ENCODE measurements at regions not wholly inside any gene's neighbourhood (a gene's known extent, or its start where the extent isn't known, plus 50 kb on each side); places are given as distances from the start of the nearest gene placed in this dataset.
A peak's percentile ranks its signal among the peaks of the same experiment; 100 is the strongest.

DNA sequence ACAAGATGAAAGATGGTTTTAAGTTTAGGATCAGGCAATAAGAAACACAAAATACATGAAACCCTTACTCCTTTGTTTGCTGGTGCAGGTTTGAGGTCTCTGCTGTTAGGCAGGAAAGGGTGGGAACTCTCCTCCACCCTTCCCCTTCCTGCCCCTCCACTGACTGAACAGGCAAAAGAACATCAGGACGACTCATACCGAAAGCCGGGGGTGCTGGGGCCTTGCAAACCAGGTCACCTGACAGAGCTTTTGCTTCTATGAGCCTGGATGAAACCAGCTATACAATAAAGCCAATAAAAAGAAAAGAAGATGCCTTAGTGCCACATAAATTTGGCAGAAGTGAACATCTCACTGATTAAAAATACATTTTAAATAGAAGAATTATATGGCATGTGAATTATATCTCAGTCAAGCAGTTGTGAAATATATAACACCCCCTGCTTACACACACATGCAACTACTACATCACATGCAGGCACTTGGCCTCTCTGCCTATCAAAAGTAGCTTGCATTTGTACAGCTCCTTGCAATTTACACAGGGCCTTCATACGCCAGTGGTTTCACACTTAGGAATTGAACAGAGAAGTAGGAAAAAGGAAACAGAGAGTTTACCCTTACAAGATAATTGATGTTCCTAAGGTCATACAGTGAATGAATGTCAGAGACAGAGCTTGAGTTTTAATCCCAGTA, 215.1 kb upstream of the TRIB2 start:
- intact Hi-C loops (cut with DNase I, micrococcal nuclease): no loop called here
- TF ChIP-seq CTCF (IDR thresholded peaks at IDR 0.05): no peak
- no peaks in the 10 kb centered on the region for H3K4me1 ChIP-seq (ENCODE audit: low read depth)
- no peaks in the 10 kb centered on the region for H3K36me3 ChIP-seq (ENCODE audit: low read depth)
- ATAC-seq: peak; percentile 86
- no peak overlapping the region for H3K4me3 ChIP-seq
- H3K9me3 ChIP-seq: no peaks in the 10 kb centered on the region
- peak in 2 of 3 donors; percentile 42 to 71 for DNase-seq

GRCh38 chr2:12502759-12503158, 214.0 kb upstream of the TRIB2 start:
- H3K4me1 ChIP-seq (ENCODE audit: low read depth): no peaks in the 10 kb centered on the region
- ATAC-seq (no peak), DNase-seq (no peak)
- no peak for TF ChIP-seq CTCF (IDR thresholded peaks at IDR 0.05)
- no peak overlapping the region for H3K4me3 ChIP-seq
- intact Hi-C loops (cut with DNase I, micrococcal nuclease): no loop called here
- H3K9me3 ChIP-seq: no peaks in the 10 kb centered on the region
- H3K36me3 ChIP-seq (ENCODE audit: low read depth): no peaks in the 10 kb centered on the region

- intact Hi-C loops (cut with DNase I, micrococcal nuclease): no loop called here
- Histone ChIP-seq H3K4me3 (no peak overlapping the region), H3K36me3 (ENCODE audit: low read depth) (no peaks in the 10 kb centered on the region), H3K9me3 (no peaks in the 10 kb centered on the region), H3K4me1 (ENCODE audit: low read depth) (no peaks in the 10 kb centered on the region)
- no peak for ATAC-seq
- no peak for DNase-seq
- TF ChIP-seq CTCF (IDR thresholded peaks at IDR 0.05): no peak
Observed at GRCh38 chr2:12504443-12504842, 212.3 kb upstream of the TRIB2 start.

DNA sequence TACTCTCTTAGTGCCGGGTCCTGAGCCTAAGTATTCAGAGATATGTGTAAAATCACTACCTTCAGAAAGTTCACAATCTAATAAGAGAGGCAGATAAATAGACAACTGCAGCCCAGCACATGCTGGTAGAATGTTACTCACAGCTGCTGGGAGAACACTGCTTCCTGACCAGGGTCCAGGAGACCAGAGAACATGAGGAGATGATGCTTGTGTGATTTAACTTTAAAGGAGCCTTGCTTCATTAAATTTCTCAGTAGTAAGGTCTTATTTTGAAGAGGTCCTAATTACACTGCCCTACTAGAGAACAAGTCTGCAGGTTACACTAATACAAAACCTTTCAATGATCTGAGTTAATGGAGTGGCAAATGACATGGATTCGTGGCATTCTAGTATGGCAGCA, 209.9 kb upstream of the TRIB2 start:
- DNase-seq (no peak), ATAC-seq (no peak)
- intact Hi-C loops (cut with DNase I, micrococcal nuclease): no loop called here
- Histone ChIP-seq H3K36me3 (ENCODE audit: low read depth) (no peaks in the 10 kb centered on the region), H3K4me1 (ENCODE audit: low read depth) (no peaks in the 10 kb centered on the region), H3K9me3 (no peaks in the 10 kb centered on the region), H3K4me3 (no peak overlapping the region)
- no peak for TF ChIP-seq CTCF (IDR thresholded peaks at IDR 0.05)

GRCh38 chr2:12507295-12507694, 209.4 kb upstream of the TRIB2 start:
- intact Hi-C loops (cut with DNase I, micrococcal nuclease): no loop called here
- DNase-seq (no peak), ATAC-seq (peak; percentile 42)
- no peaks in the 10 kb centered on the region for H3K9me3 ChIP-seq
- no peaks in the 10 kb centered on the region for H3K36me3 ChIP-seq (ENCODE audit: low read depth)
- TF ChIP-seq CTCF (IDR thresholded peaks at IDR 0.05): no peak
- H3K4me3 ChIP-seq: no peak overlapping the region
- no peaks in the 10 kb centered on the region for H3K4me1 ChIP-seq (ENCODE audit: low read depth)

DNA sequence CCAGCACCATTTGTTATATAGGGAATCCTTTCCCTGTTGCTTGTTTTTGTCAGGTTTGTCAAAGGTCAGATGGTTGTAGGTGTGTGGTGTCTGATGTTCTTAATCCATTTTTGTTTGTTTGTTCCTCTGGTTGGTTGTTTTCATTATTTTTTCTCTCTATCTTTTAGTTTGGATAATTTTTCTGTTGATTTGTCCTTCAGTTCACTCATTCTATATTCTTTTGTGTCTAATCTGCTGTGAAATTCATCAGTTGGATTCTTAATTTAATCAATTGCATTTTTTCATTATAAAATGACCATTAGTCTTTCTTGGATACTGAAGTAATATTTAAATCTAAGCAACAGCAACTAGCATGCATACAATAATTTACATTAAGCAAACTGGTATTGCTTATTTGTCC, 206.7 kb upstream of the TRIB2 start:
- TF ChIP-seq CTCF (IDR thresholded peaks at IDR 0.05): no peak
- H3K36me3 ChIP-seq (ENCODE audit: low read depth): no peaks in the 10 kb centered on the region
- intact Hi-C loops (cut with DNase I, micrococcal nuclease): no loop called here
- ATAC-seq (no peak), DNase-seq (no peak)
- no peaks in the 10 kb centered on the region for H3K9me3 ChIP-seq
- no peak overlapping the region for H3K4me3 ChIP-seq
- H3K4me1 ChIP-seq (ENCODE audit: low read depth): no peaks in the 10 kb centered on the region

Measured in mucosa of descending colon (tissue), 3 donors.